ENCODE measurements at regions not wholly inside any gene's neighbourhood (a gene's known extent, or its start where the extent isn't known, plus 50 kb on each side); places are given as distances from the start of the nearest gene placed in this dataset.

- H3K36me3 Mint-ChIP-seq (ENCODE audit: low read depth) = no peaks in the 10 kb centered on the region
- peaks cover 25% of the 10 kb centered on the region for H3K27me3 Mint-ChIP-seq (ENCODE audit: low read depth, poor library complexity)
- H3K27ac Mint-ChIP-seq = no peak overlapping the region
- no peak overlapping the region for H3K4me3 Mint-ChIP-seq
- no peaks in the 10 kb centered on the region for H3K4me1 Mint-ChIP-seq
- no peak for TF ChIP-seq CTCF (IDR thresholded peaks at IDR 0.05)
- peaks cover 40% of the 10 kb centered on the region for H3K9me3 Mint-ChIP-seq
- DNase-seq = no peak
Observed at GRCh38 chr7:4319280-4319679, 362.8 kb upstream of the FOXK1 start.

GRCh38 chr7:4325732-4326131 lies 356.4 kb upstream of the FOXK1 start:
- H3K4me3 Mint-ChIP-seq = no peak overlapping the region
- no peaks in the 10 kb centered on the region for H3K27me3 Mint-ChIP-seq (ENCODE audit: low read depth, poor library complexity)

GRCh38 chr7:4331711-4332110 lies 350.4 kb upstream of the FOXK1 start:
- H3K4me3 Mint-ChIP-seq = no peak overlapping the region
- peaks cover 5% of the 10 kb centered on the region for H3K27me3 Mint-ChIP-seq (ENCODE audit: low read depth, poor library complexity)
- TF ChIP-seq CTCF (IDR thresholded peaks at IDR 0.05) = no peak
- no peaks in the 10 kb centered on the region for H3K4me1 Mint-ChIP-seq
- no peak overlapping the region for H3K27ac Mint-ChIP-seq
- DNase-seq = no peak
- H3K9me3 Mint-ChIP-seq = peaks cover 31% of the 10 kb centered on the region
- no peaks in the 10 kb centered on the region for H3K36me3 Mint-ChIP-seq (ENCODE audit: low read depth)

More at GRCh38 chr7:4325732-4326131, 356.4 kb upstream of the FOXK1 start:
- H3K36me3 Mint-ChIP-seq (ENCODE audit: low read depth) = no peaks in the 10 kb centered on the region
- H3K27ac Mint-ChIP-seq = no peak overlapping the region
- peaks cover 44% of the 10 kb centered on the region for H3K9me3 Mint-ChIP-seq
- TF ChIP-seq CTCF (IDR thresholded peaks at IDR 0.05) = no peak
- DNase-seq = no peak
- H3K4me1 Mint-ChIP-seq = no peaks in the 10 kb centered on the region

- Mint-ChIP-seq H3K4me1 (peaks cover 1% of the 10 kb centered on the region), H3K27ac (no peak overlapping the region), H3K4me3 (no peak overlapping the region), H3K9me3 (peaks cover 70% of the 10 kb centered on the region), H3K27me3 (ENCODE audit: low read depth, poor library complexity) (peaks cover 4% of the 10 kb centered on the region), H3K36me3 (ENCODE audit: low read depth) (no peaks in the 10 kb centered on the region)
- no peak for TF ChIP-seq CTCF (IDR thresholded peaks at IDR 0.05)
- no peak for DNase-seq
Observed at GRCh38 chr7:4338556-4338955, 343.5 kb upstream of the FOXK1 start.

GRCh38 chr7:4343272-4344247 lies 338.5 kb upstream of the FOXK1 start:
- peak overlapping the region; percentile 69 for H3K27ac Mint-ChIP-seq
- H3K4me3 Mint-ChIP-seq = no peak overlapping the region
- H3K27me3 Mint-ChIP-seq (ENCODE audit: low read depth, poor library complexity) = peaks cover 14% of the 10 kb centered on the region
- H3K4me1 Mint-ChIP-seq = peaks cover 10% of the 10 kb centered on the region
- peaks cover 83% of the 10 kb centered on the region for H3K9me3 Mint-ChIP-seq
- no peak for TF ChIP-seq CTCF (IDR thresholded peaks at IDR 0.05)
- no peaks in the 10 kb centered on the region for H3K36me3 Mint-ChIP-seq (ENCODE audit: low read depth)
- DNase-seq = peak; percentile 9

- Mint-ChIP-seq H3K27ac (no peak overlapping the region), H3K9me3 (peaks cover 69% of the 10 kb centered on the region)
- TF ChIP-seq CTCF (IDR thresholded peaks at IDR 0.05) = no peak
Observed at GRCh38 chr7:4345004-4345403, 337.1 kb upstream of the FOXK1 start.

More at GRCh38 chr7:4345004-4345403, 337.1 kb upstream of the FOXK1 start:
- H3K4me3 Mint-ChIP-seq = no peak overlapping the region
- H3K27me3 Mint-ChIP-seq (ENCODE audit: low read depth, poor library complexity) = peaks cover 14% of the 10 kb centered on the region
- DNase-seq = no peak
- H3K36me3 Mint-ChIP-seq (ENCODE audit: low read depth) = no peaks in the 10 kb centered on the region
- peaks cover 10% of the 10 kb centered on the region for H3K4me1 Mint-ChIP-seq

All from nephron progenitor cell (in vitro differentiated cells).